Ascending aorta (tissue), 2 donors: ENCODE measurements at regions not wholly inside any gene's neighbourhood (a gene's known extent, or its start where the extent isn't known, plus 50 kb on each side); places are given as distances from the start of the nearest gene placed in this dataset.

Experiments used
- DNase-seq, 2 donors: peaks; one replicate each; pipeline ENCODE4 v3.0.0-alpha.2; 2019; ENCODE audit warnings: low spot score in 2 of 2
- H3K27ac ChIP-seq, 2 donors: fragments of 200-600 bp; sonication (generic); one replicate each; pipeline ENCODE4 v1.5.1; 2016 to 2017; ENCODE audit warnings: mild to moderate bottlenecking in 1 of 2
- H3K27me3 ChIP-seq: fragments of 200-600 bp; sonication (generic); one replicate; pipeline ENCODE4 v1.5.1; 2017
- H3K36me3 ChIP-seq, 2 donors: fragments of 200-600 bp; sonication (generic); one replicate each; pipeline ENCODE4 v1.5.1; 2016
- H3K4me1 ChIP-seq, 2 donors: fragments of 200-600 bp; sonication (generic); one replicate each; pipeline ENCODE4 v1.5.1; 2016 to 2017; ENCODE audit warnings: mild to moderate bottlenecking in 1 of 2
- H3K4me3 ChIP-seq, 2 donors: fragments of 200-600 bp; sonication (generic); one replicate each; pipeline ENCODE4 v1.5.1; 2016 to 2017; ENCODE audit warnings: mild to moderate bottlenecking in 1 of 2
- H3K9me3 ChIP-seq, 2 donors: fragments of 200-600 bp; sonication (generic); one replicate each; pipeline ENCODE4 v1.5.1; 2016
- CTCF ChIP-seq, 3 experiments: fragments of 200-600 bp in 2 of 3; fragments of 450-650 bp in 1 of 3; sonication (generic) in 2 of 3; IDR thresholded peaks; one replicate each; pipeline ENCODE4 v1.5.1; 2016 to 2019; ENCODE audit warnings: antibody characterized with exemption in 3 of 3, mild to moderate bottlenecking in 1 of 3, moderate library complexity in 1 of 3
- intact Hi-C: fragments of 100-400 bp; cut with DNase I; formaldehyde crosslinking; loops from one replicate; pipeline ENCODE4 v1.15.1; 2023

GRCh38 chr10:56090914-56091540 lies 270.0 kb downstream of the ZWINT start:
- Histone ChIP-seq H3K36me3 (no peaks in the 10 kb centered on the region), H3K4me3 (no peak overlapping the region), H3K9me3 (no peaks in the 10 kb centered on the region), H3K27ac (no peak overlapping the region), H3K27me3 (no peaks in the 10 kb centered on the region), H3K4me1 (no peaks in the 10 kb centered on the region)
- intact Hi-C loops = no loop called here
- no peak for TF ChIP-seq CTCF (IDR thresholded peaks at IDR 0.05)
- DNase-seq = no peak

- no peaks in the 10 kb centered on the region for H3K9me3 ChIP-seq
- intact Hi-C loops = no loop called here
Observed at GRCh38 chr10:56085406-56086122, 275.5 kb downstream of the ZWINT start.

GRCh38 chr10:56082169-56082568 lies 278.9 kb downstream of the ZWINT start:
- Histone ChIP-seq H3K27me3 (no peaks in the 10 kb centered on the region), H3K9me3 (no peaks in the 10 kb centered on the region), H3K27ac (no peak overlapping the region), H3K4me3 (no peak overlapping the region), H3K36me3 (no peaks in the 10 kb centered on the region), H3K4me1 (no peaks in the 10 kb centered on the region)
- DNase-seq = no peak
- no peak for TF ChIP-seq CTCF (IDR thresholded peaks at IDR 0.05)
- intact Hi-C loops = no loop called here

More at GRCh38 chr10:56085406-56086122, 275.5 kb downstream of the ZWINT start:
- DNase-seq = no peak
- H3K27ac ChIP-seq = no peak overlapping the region
- no peaks in the 10 kb centered on the region for H3K36me3 ChIP-seq
- no peak for TF ChIP-seq CTCF (IDR thresholded peaks at IDR 0.05)
- H3K4me1 ChIP-seq = no peaks in the 10 kb centered on the region
- H3K27me3 ChIP-seq = no peaks in the 10 kb centered on the region
- no peak overlapping the region for H3K4me3 ChIP-seq

- intact Hi-C loops = no loop called here
- no peak for TF ChIP-seq CTCF (IDR thresholded peaks at IDR 0.05)
- DNase-seq = no peak
Observed at GRCh38 chr10:56068473-56069263, 292.4 kb downstream of the ZWINT start.

GRCh38 chr10:56068040-56068439 lies 293.0 kb downstream of the ZWINT start:
- no peaks in the 10 kb centered on the region for H3K36me3 ChIP-seq
- H3K4me1 ChIP-seq = no peaks in the 10 kb centered on the region
- DNase-seq = no peak
- no peak for TF ChIP-seq CTCF (IDR thresholded peaks at IDR 0.05)
- H3K27me3 ChIP-seq = no peaks in the 10 kb centered on the region
- no peak overlapping the region for H3K27ac ChIP-seq
- intact Hi-C loops = no loop called here
- no peak overlapping the region for H3K4me3 ChIP-seq
- H3K9me3 ChIP-seq = no peaks in the 10 kb centered on the region

More at GRCh38 chr10:56068473-56069263, 292.4 kb downstream of the ZWINT start:
- no peaks in the 10 kb centered on the region for H3K4me1 ChIP-seq
- no peak overlapping the region for H3K27ac ChIP-seq
- no peaks in the 10 kb centered on the region for H3K36me3 ChIP-seq
- no peaks in the 10 kb centered on the region for H3K27me3 ChIP-seq
- no peak overlapping the region for H3K4me3 ChIP-seq
- no peaks in the 10 kb centered on the region for H3K9me3 ChIP-seq
